Right atrium auricular region (tissue), 2 donors: ENCODE measurements at regions not wholly inside any gene's neighbourhood (a gene's known extent, or its start where the extent isn't known, plus 50 kb on each side); places are given as distances from the start of the nearest gene placed in this dataset.

ENCODE experiments used
- DNase-seq: peaks from one replicate; pipeline ENCODE4 v3.0.0-alpha.2; 2019; ENCODE audit warnings: low spot score
- H3K27ac ChIP-seq, 2 donors: fragments of 200-600 bp; sonication (generic); 1 replicate in 1 of 2; 2 replicates in 1 of 2; pipeline ENCODE4 v1.5.1; 2016 to 2019
- H3K27me3 ChIP-seq, 2 donors: fragments of 200-600 bp; sonication (generic); one replicate each; pipeline versions ENCODE4 v1.5.1 to v1.6.0; 2017 to 2019
- H3K36me3 ChIP-seq: fragments of 200-600 bp; sonication (generic); one replicate; pipeline ENCODE4 v1.5.1; 2016
- H3K4me1 ChIP-seq, 2 donors: fragments of 200-600 bp; sonication (generic); one replicate each; pipeline versions ENCODE4 v1.5.1 to v1.6.0; 2017 to 2019
- H3K4me3 ChIP-seq, 2 donors: fragments of 200-600 bp; sonication (generic); 1 replicate in 1 of 2; 2 replicates in 1 of 2; pipeline ENCODE4 v1.5.1; 2017 to 2019; ENCODE audit warnings: mild to moderate bottlenecking in 1 of 2, moderate library complexity in 1 of 2
- H3K9me3 ChIP-seq, 2 donors: fragments of 200-600 bp; sonication (generic); one replicate each; pipeline ENCODE4 v1.5.1; 2019
- CTCF ChIP-seq, 2 donors: fragments of 200-600 bp; sonication (generic); IDR thresholded peaks; one replicate each; pipeline ENCODE4 v1.5.1; 2019; ENCODE audit warnings: antibody characterized with exemption in 2 of 2

- Histone ChIP-seq H3K4me1 (no peaks in the 10 kb centered on the region), H3K27me3 (no peaks in the 10 kb centered on the region), H3K36me3 (no peaks in the 10 kb centered on the region), H3K9me3 (no peaks in the 10 kb centered on the region), H3K27ac (no peak overlapping the region), H3K4me3 (no peak overlapping the region)
- TF ChIP-seq CTCF (IDR thresholded peaks at IDR 0.05): no peak
- DNase-seq: no peak
Measured at GRCh38 chr1:43052322-43052721, 93.7 kb upstream of the SLC2A1 start.

GRCh38 chr1:43049481-43049880 is 90.8 kb upstream of the SLC2A1 start:
- Histone ChIP-seq H3K27ac (no peak overlapping the region), H3K36me3 (no peaks in the 10 kb centered on the region), H3K4me1 (no peaks in the 10 kb centered on the region), H3K4me3 (no peak overlapping the region), H3K27me3 (no peaks in the 10 kb centered on the region), H3K9me3 (no peaks in the 10 kb centered on the region)
- no peak for TF ChIP-seq CTCF (IDR thresholded peaks at IDR 0.05)
- DNase-seq: no peak

GRCh38 chr1:43048601-43049011 is 89.9 kb upstream of the SLC2A1 start:
- H3K27ac ChIP-seq: no peak overlapping the region
- H3K36me3 ChIP-seq: no peaks in the 10 kb centered on the region
- TF ChIP-seq CTCF (IDR thresholded peaks at IDR 0.05): no peak

GRCh38 chr1:43047135-43047534 is 88.5 kb upstream of the SLC2A1 start:
- TF ChIP-seq CTCF (IDR thresholded peaks at IDR 0.05): no peak
- Histone ChIP-seq H3K4me1 (no peaks in the 10 kb centered on the region), H3K27ac (no peak overlapping the region), H3K9me3 (no peaks in the 10 kb centered on the region), H3K27me3 (no peaks in the 10 kb centered on the region), H3K36me3 (no peaks in the 10 kb centered on the region), H3K4me3 (no peak overlapping the region)
- no peak for DNase-seq

More at GRCh38 chr1:43048601-43049011, 89.9 kb upstream of the SLC2A1 start:
- no peak for DNase-seq
- Histone ChIP-seq H3K4me1 (no peaks in the 10 kb centered on the region), H3K4me3 (no peak overlapping the region), H3K9me3 (no peaks in the 10 kb centered on the region), H3K27me3 (no peaks in the 10 kb centered on the region)

GRCh38 chr1:43044572-43045361 is 86.1 kb upstream of the SLC2A1 start:
- no peaks in the 10 kb centered on the region for H3K4me1 ChIP-seq

More at GRCh38 chr1:43044572-43045361, 86.1 kb upstream of the SLC2A1 start:
- no peak for TF ChIP-seq CTCF (IDR thresholded peaks at IDR 0.05)
- H3K27me3 ChIP-seq: no peaks in the 10 kb centered on the region
- no peak for DNase-seq
- no peak overlapping the region for H3K27ac ChIP-seq
- H3K9me3 ChIP-seq: no peaks in the 10 kb centered on the region
- H3K4me3 ChIP-seq: no peak overlapping the region
- no peaks in the 10 kb centered on the region for H3K36me3 ChIP-seq
